ENCODE measurements at regions not wholly inside any gene's neighbourhood (a gene's known extent, or its start where the extent isn't known, plus 50 kb on each side); places are given as distances from the start of the nearest gene placed in this dataset.

DNA sequence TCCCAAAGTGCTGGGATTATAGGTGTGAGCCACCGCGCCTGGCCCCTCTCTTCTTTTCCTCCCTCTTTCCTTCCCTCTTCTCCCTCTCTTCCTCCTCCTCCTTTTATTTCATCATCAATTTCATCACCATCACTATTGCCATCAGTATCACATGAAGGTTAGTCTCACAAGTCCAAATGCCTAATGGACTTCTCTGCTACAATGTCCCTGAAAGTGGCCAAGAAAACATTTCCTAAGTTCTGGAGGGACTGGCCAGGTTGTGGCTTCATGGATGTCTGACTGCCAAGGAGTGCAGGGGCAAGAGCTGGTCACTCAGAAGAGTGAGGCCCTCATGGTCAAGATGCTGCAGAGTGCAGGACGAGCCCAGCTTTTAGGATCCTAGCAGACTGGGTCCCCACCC lies 97.6 kb downstream of the SYNE3 start:
- in situ Hi-C loops (cut with HindIII; ENCODE audit: low sequenced_read_pairs), result no loop called here

DNA sequence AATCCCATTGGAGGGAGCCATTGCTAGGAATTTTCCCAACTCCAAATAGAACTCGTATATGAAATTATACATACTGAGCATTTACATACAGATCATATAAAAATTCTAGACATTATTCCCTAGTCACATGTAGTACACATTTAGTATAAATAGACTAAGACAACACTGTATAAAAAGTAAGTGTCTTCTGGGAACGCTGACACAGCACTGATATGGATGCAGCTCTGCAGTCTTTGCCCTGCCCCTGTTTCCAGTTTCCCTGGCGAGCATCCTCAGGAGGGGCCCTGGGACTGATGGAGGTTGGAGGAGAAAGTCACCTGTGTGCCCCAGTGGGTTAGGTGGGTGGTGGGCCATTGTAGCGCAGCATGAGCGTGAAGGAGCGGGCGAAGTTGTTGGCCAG lies 97.8 kb upstream of the CLMN start:
- in situ Hi-C loops (cut with HindIII; ENCODE audit: low sequenced_read_pairs), result no loop called here

DNA sequence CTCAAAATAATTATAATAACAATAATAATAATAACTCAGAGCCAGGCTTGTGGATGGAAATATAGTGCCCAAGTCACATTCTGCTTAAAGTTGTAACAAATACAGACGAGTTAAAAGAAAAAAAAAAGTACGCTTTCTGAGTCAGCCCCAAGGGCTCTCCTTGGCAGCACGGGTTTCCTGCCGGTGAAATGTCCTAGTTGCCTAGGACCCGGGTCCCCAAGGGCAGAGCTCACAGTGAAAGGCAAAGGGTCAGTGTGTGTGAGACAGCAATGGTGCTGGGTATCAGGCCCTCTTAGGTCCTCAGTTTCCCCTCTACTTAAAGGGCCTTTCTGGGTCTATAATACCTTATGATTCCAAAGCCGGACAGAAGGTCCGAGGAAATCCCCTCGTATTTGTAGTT lies 96.3 kb upstream of the CLMN start:
- in situ Hi-C loops (cut with HindIII; ENCODE audit: low sequenced_read_pairs), result no loop called here

DNA sequence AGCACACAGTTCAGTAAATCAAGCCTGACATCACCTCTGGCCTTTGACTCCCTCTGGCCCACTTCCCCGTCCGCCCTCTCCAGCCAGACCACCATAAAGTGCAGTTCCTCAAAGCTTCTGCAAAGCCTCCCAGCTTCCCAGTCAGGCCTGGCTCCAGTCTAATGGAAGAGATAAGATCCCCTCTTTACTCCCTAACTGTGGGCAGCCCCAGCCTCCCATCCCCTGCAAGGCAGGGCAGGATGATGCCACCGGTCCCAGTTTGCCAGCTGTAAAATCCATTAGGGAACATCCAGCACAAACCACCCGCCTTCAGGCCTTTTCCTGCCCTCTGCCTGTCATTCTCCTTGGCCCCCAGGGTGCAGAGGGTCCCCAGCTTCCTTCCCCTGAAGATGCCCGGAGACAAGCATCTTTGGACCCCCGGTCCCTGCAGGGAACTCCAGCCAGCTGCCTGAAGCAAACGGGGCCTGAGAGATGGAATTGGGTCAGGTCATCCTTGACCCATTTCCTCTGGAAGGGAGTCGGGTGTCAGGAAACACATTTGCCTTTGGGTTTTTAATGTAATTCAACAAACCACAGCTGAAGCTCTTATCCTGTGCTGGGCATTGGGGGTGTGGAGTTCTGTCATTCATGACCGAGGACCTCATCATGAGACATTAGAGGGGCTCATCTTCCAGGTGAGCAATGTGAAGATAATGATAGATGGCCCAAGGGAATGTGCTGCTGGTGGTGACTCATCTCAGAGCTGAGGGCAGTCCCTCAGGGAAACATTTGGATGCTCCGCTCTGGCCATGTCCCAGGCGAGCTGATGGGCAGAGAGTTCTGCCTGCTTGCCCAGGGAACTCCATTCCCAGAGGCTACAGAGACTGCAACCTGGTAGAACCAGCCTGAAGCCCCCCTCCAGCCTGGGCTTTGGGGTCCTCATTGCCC lies 93.8 kb upstream of the CLMN start:
- in situ Hi-C loops (cut with HindIII; ENCODE audit: low sequenced_read_pairs), result no loop called here

DNA sequence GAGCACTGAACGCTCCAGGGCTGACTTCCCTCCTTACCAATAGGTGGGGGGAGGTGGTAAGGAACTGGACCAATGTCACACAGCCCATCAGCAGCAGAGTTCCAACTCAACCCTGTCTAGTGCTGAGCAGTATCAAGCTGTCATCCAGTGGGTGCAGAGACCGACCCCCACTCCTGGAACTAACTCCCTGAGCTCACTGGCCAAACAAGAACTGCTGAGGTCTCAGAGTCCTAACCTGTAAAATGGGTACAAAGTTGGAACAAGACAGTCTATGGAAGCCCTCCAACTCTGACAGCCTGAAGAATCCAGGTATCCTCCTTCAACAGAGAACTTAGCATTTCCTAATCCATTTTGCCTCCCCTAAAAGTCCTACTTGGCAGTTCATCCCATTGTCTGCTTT lies 91.1 kb upstream of the CLMN start:
- in situ Hi-C loops (cut with HindIII; ENCODE audit: low sequenced_read_pairs), result no loop called here

DNA sequence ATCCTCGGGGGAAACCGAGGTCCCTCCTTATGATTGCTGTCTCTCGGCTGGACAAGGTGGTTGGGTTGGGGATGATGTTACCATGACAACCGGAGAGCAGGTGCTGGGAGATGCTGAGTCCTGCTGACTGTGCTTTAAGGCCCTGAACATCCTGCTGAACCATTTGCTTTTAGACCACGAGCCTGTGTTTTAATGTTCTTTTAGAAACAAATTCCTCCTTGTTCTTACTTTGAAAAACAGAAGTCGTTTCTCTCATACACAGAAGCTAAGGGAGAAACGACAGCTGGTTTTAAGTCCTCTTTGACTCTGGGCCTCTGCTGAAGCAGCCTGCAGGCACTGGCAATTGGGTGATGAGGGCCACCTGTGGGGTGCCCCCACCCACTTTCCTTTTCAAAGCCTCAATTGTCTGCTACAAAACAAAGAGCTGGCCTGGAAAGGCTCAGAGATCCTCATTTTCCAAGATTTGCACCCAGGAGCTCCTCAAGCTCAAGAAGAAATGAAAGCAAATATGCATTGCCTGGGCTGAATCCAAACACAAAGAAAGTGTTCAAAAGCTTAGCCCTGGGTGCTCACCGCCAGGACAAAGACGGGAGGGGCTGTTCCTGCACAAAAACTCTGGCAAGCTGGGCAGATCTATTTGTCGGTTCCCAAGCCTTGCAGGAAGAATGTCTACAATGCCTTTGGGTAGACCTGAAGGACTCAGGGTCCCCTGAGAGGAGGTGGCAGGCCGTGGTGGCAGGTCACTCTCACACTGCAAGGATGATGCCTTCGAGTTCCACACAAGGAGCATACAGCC lies 90.0 kb upstream of the CLMN start:
- in situ Hi-C loops (cut with HindIII; ENCODE audit: low sequenced_read_pairs), result no loop called here

DNA sequence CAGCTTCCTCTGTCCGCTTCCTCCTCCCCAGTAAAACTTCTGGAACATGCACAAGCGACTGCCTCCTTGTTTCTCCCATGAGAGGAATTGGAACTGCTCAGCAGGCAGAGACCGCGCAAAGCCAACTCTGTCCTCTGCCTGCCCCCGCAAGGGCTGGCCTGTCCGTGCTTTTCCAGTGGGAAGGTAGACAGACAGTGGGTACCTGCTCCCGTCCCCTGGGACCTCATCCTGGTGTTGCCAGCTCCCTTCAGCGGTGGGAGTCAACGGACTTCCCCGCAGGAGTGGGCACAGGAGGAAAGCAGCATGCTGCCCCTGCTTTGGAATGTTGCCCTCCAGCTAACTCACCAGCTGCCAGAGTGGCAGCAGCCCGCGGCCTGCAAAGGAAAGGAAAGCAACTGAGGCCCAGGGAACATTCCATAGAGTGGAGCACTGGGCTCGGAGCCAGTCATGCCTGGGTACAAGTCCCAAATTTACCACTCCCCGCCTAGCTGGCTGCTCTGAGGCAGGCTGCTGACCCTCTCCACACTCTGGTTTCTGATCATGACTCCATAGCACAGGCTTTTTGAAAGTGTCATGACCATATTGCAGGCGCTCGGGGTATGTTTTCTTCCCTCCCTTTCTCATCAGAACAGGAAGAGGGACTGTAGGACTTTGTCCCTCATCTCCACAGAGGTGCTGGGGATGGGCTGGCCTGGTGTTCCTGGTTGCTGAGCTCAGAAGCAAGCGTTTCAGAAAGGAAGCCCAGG lies 89.2 kb upstream of the CLMN start:
- in situ Hi-C loops (cut with HindIII; ENCODE audit: low sequenced_read_pairs), result no loop called here

DNA sequence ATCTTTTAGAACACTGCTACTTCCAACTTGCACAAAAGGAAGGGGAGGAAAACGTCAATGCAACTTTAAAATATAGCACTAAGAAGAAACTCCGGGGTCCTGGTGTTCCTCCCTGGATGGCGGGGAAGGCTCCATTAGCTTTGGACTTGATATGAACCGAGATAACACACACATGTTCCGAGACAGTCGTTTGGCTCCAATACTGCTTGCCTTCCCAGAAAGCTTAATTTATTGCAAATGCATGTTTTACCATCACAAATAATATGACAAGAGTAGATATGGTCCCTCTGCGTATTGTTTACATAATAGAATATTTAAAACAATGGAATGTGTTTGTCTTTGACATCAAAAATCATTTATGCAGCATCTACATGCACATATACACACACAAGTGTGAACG lies 87.6 kb upstream of the CLMN start:
- in situ Hi-C loops (cut with HindIII; ENCODE audit: low sequenced_read_pairs), result no loop called here

DNA sequence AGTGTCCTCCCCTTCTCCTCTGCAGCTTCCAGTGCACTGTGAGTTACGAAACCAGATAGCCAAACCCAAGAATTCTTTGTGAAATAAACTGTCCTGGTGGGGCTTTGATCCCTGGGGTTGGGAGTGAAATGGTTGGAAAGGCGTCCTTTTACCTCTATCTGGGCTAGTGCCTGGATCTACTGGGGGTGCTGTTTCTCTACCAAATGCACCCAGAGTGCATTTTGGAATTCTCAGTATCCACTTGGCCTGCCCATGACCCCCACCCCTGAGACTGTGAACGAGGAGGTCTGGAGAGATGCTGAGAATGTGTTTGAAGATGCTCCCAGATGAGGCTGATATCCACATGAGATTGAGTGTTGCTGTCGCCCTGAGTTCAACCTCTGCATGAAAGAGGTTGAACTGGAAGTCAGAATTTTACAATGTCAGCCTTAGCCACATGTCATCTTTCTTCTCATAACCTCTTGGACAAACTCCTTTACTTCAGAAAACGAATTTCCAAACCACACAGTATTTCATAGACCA lies 87.1 kb upstream of the CLMN start:
- in situ Hi-C loops (cut with HindIII; ENCODE audit: low sequenced_read_pairs), result no loop called here

DNA sequence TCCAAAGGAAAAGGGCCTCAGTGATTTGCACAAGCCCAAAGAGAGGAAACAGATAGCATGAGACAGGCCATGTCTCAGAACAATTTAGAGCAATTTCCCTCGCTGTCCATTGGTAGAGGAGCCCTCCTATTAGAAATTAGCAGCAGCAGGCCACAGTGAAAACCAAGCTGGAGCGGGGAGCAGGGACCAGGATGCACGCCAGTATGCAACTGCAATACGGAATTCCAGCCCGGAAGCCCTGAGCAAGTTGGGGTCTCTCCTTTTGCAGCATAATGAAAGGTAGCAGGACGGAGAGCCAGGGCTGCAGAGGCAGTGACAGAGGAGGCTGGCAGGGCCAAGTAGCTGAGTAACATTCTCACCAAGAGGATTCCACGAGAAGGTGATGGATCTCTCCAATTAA lies 84.9 kb upstream of the CLMN start:
- in situ Hi-C loops (cut with HindIII; ENCODE audit: low sequenced_read_pairs), result no loop called here

DNA sequence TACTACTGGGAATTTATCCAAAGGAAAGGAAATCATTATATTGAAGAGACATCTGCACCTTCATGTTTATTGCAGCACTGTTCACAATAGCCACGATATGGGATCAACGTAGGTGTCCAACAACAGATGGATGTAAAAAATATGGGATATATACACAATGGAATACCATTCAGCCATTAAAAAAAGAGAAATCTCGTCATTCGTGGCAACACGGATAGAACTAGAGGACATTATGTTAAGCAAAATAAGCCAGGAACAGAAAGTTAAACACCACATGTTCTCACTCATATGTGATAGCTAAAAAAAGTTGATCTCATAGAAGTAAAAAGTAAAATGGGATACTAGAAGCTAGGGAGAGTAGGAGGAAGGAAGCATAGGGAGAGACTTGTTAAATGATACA lies 82.9 kb upstream of the CLMN start:
- in situ Hi-C loops (cut with HindIII; ENCODE audit: low sequenced_read_pairs), result no loop called here

DNA sequence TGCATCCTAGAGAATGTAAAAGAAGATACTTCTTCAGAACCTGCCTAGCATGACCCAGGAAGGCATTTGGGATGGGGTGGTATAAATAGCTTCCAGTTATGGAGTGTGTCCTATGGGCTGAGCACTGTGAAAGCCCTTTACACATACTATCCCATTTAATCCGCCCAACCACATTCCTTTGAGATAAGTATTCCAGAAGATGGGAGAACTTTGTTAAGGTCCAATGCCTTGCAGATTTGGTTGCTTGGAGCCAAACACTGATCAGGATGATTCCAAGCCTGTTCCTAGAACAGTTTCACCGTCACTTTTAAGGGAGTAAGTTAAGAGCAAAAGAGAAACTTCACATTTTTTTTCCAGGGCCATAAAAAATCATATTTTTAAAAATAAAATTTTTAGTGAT lies 82.5 kb upstream of the CLMN start:
- in situ Hi-C loops (cut with HindIII; ENCODE audit: low sequenced_read_pairs), result no loop called here

DNA sequence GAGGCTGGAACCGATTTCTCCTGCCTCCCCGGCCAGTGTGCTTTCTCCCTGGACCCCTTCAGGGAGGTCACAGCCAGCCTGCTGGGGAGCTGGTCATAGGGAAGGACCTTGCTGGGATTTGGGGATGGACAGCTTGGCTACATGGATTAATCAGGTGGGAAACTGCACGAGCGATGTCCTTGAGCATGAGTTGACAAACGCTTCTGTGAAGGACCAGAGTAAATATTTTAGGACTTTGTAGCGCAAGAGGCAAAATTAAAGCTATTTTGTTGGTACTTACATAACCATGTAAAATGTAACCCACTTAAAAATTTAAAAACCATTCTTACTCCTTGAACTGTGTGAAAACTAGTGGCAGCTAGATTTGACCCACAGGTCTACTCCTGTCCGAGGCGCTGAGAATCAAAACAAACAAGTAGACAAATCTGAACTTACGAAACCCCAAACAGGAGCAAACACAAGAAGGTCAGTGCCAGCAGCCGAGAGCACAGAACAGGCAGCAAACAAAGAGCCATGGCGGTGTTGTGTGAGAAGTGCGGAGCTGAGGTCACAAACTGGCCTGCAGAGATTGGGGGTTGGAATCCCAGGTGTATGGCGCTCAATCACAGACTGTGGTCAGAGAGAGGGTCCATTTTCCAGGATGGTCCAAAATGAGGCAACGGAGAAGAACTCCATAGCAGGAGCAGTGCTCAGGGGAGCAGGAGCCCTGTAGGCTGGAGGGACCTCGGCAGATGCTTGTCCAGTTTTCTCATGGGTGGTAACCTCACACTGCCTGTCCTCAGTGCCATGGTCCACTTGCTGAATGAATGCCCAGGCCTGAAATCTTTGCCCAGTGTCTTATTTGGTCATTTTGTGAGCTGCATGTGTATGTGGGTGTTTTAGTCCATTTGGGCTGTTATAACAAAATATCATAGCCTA lies 79.2 kb upstream of the CLMN start:
- in situ Hi-C loops (cut with HindIII; ENCODE audit: low sequenced_read_pairs), result no loop called here

DNA sequence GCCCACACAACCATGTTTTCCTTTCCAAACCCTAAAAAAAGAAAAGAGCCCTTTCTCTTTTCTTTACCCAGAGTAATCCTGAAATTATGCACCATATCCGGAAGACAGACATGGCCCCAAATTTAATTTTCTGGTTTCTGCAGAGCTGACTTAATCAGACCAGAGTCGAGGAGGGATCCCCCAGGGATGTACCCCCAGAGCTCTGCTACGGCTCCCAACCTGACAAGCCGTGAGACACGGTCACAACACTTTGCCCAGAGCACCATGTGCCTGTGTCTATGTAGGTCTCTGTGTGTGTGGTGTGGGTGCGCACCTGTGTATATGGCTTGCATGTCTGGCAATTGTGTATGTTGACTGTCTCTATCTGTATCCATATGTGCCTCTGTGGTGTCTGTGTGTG lies 77.6 kb upstream of the CLMN start:
- in situ Hi-C loops (cut with HindIII; ENCODE audit: low sequenced_read_pairs), result no loop called here

DNA sequence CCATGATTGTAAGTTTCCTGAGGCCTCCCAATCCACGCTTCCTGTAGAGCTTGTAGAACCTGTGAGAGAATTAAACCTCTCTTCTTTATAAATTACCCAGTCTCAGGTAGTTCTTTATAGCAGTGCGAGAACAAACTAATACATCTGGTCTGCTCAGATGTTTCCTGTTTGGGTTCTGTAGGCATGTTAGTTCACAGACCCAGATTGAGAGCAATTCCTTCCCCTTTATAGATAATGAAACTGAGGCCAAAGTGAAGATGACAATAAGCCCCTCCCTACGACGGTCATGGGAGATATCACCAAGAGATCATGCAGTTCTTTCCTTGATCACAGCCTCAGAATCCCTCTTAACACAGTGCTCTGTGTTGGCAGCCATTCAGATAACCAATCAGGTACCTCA lies 76.5 kb upstream of the CLMN start:
- in situ Hi-C loops (cut with HindIII; ENCODE audit: low sequenced_read_pairs), result no loop called here

DNA sequence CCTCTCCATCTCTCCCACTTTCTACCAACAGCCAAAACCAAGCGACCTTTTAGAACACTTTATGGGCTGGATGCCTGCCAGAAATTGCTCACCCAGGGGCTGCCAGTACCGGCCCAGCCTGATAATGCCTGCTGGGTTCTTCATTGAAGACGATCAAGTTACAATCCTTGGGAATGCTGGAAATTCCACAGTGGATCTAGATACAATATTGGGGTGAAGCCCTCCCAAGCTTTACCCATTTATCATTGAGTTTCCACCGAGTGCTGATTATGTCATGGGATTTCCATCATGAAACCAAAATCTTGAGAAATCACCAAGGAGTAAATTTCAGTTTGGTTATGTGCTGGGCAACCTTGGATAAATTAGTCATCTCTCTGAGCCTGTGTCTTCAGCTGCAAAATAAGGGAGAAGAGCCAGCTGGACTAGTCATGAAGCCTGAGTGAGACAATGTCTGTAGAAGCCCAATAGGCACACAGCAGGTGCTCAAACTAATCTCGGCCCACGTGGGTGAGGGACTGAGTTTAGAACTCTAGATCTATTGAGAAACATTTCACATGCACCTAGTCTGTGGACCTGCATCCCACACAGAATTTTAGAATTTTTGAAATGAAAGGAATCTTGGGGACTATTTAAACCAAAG lies 75.5 kb upstream of the CLMN start:
- in situ Hi-C loops (cut with HindIII; ENCODE audit: low sequenced_read_pairs), result no loop called here

DNA sequence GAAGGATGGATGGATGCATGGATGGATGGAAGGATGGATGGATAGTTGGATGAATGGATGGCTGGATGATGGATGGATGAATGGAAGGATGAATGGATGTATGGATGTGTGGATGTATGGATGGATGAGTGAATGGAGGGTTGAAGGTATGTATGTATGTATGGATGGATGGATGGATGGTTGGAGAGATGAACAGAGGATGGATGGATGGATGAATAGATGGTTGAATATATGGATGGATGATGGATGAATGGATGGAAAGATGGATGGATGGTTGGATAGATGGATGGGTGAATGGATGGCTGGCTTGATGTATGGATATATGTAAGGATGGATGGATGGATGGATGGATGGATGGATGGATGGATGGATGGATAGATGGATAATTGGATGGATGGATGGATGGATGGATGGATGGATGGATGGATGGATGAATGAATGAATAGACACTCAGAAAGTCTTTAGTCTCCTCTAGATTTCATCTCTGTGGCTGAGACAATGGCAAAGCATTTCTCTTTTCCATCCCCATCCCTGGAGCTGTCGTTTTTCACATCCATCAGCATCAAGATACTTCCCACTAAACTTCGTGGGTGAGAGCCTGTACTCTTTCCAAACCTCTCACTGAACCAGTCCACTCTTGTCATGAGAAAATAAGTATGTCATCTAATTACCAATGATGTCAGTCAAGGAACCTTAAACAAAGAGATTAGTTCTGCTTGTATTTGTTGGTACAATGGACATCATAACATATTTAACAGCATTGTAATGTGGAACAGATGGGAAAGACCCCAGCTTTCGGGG lies 74.8 kb upstream of the CLMN start:
- in situ Hi-C loops (cut with HindIII; ENCODE audit: low sequenced_read_pairs), result no loop called here

DNA sequence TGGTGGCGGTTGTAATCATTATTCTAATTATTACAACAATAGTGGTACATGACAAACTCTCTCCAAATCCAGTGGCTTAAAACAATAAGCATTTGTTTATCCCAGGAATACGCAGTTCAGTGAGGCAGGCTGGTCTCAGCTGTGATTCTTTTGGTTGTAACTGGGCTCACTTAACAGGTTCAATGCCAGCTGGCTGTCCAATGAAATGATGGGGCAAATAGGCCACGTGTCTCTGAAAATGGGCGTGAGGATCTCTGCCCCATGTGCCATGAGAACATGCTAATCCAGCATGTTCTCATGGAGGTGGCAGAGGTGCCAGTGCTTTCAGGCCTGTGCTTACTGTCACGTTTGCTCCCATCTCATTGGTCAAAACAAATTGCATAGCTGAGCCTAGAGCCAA lies 73.1 kb upstream of the CLMN start:
- in situ Hi-C loops (cut with HindIII; ENCODE audit: low sequenced_read_pairs), result no loop called here

DNA sequence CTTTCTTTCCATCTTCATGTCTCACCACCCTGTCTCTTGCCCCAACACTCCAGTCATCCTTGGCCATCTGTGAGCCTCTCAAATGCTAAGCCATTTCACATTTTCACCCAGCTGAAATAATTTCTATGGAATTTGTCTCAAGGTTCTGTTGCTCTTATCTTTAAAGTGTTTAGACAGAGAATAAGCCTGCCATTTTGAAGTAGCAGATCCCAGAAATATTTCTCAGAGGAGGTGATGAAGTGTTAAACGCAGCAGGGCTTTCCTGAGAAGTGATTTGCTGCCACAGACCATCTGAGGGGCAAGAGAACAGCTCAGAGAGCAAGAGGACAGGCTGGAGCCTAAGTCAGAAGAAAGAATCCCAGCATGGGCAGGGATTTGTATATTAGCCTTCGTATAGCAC lies 71.6 kb upstream of the CLMN start:
- in situ Hi-C loops (cut with HindIII; ENCODE audit: low sequenced_read_pairs), result no loop called here

Data from endothelial cell of hepatic sinusoid (primary cell).